HG02870 (cell line): ENCODE measurements at regions not wholly inside any gene's neighbourhood (a gene's known extent, or its start where the extent isn't known, plus 50 kb on each side); places are given as distances from the start of the nearest gene placed in this dataset.

Experiments
- ATAC-seq: cut with Tn5 transposase; IDR thresholded peaks from one replicate; pipeline ENCODE4 v1.9.1; 2021; ENCODE audit warnings: mild to moderate bottlenecking, moderate library complexity; ENCODE audit not compliant: unreplicated experiment

- ATAC-seq, result no peak
These were observed 60.1 kb downstream of the NABP1 start for GRCh38 chr2:191738003-191738402.

- ATAC-seq, result no peak
These were observed 60.7 kb downstream of the NABP1 start for GRCh38 chr2:191738667-191739066.

GRCh38 chr2:191739194-191739593, 61.3 kb downstream of the NABP1 start:
- no peak for ATAC-seq

- peak; percentile 97 for ATAC-seq
These were observed 62.1 kb downstream of the NABP1 start for GRCh38 chr2:191740016-191740419.

GRCh38 chr2:191740759-191741158, 62.8 kb downstream of the NABP1 start:
- ATAC-seq, result no peak

GRCh38 chr2:191746346-191747169, 68.6 kb downstream of the NABP1 start:
- ATAC-seq, result no peak

GRCh38 chr2:191747170-191747530, 69.2 kb downstream of the NABP1 start:
- ATAC-seq, result no peak

GRCh38 chr2:191748059-191748461, 70.1 kb downstream of the NABP1 start:
- peak; percentile 42 for ATAC-seq

- peak; percentile 87 for ATAC-seq
These were observed 70.7 kb downstream of the NABP1 start for GRCh38 chr2:191748528-191749180.

GRCh38 chr2:191749181-191749540, 71.2 kb downstream of the NABP1 start:
- no peak for ATAC-seq

- ATAC-seq, result no peak
These were observed 76.2 kb downstream of the NABP1 start for GRCh38 chr2:191754103-191754502.

- no peak for ATAC-seq
These were observed 78.8 kb downstream of the NABP1 start for GRCh38 chr2:191756761-191757160.

GRCh38 chr2:191757208-191757607, 79.3 kb downstream of the NABP1 start:
- no peak for ATAC-seq

GRCh38 chr2:191758518-191759507, 80.9 kb downstream of the NABP1 start:
- peak; percentile 100 for ATAC-seq

GRCh38 chr2:191759680-191760079, 81.7 kb downstream of the NABP1 start:
- ATAC-seq, result no peak

GRCh38 chr2:191760655-191761262, 82.8 kb downstream of the NABP1 start:
- ATAC-seq, result no peak

GRCh38 chr2:191773136-191773535, 73.8 kb downstream of the CAVIN2 start:
- no peak for ATAC-seq

GRCh38 chr2:191777351-191777750, 69.5 kb downstream of the CAVIN2 start:
- ATAC-seq, result no peak

GRCh38 chr2:191778041-191778440, 68.8 kb downstream of the CAVIN2 start:
- no peak for ATAC-seq

- ATAC-seq, result no peak
These were observed 64.5 kb downstream of the CAVIN2 start for GRCh38 chr2:191782351-191782750.

GRCh38 chr2:191783416-191783815, 63.5 kb downstream of the CAVIN2 start:
- peak; percentile 73 for ATAC-seq
